GM19043 (cell line): ENCODE measurements at regions not wholly inside any gene's neighbourhood (a gene's known extent, or its start where the extent isn't known, plus 50 kb on each side); places are given as distances from the start of the nearest gene placed in this dataset.
"Not testable (repeated sequence)": the region's sequence is repeated elsewhere in the genome, so short reads cannot be mapped to it uniquely, and the experiment has no call there.

Experiments used
- ATAC-seq: cut with Tn5 transposase; IDR thresholded peaks from one replicate; pipeline ENCODE4 v1.9.1; 2021; ENCODE audit warnings: low read depth; ENCODE audit not compliant: unreplicated experiment

DNA sequence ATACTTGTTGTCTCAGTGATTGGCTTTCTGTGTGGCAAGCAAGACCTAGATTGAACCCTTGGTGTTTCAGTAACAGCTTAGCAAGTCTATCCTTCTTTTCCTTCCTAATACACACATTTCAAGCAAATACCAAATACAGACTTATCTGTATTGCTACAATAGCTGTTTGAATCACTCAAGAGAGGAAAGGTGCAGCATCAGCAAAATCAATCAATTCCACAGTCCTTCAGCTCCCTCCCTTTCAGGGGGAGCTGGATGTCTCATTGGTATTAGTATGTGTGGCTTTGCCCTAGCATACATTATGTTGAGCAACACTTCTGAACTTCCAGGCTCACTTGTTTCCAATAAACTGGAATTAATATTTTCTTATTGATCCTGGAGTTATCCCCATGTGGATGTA, 323.1 kb downstream of the TMX3 start:
- ATAC-seq, result no peak

GRCh38 chr18:68387246-68387645, 327.7 kb downstream of the TMX3 start:
- no peak for ATAC-seq

- ATAC-seq, result not testable (repeated sequence)
These were observed 330.9 kb downstream of the TMX3 start for GRCh38 chr18:68383979-68384378.

- ATAC-seq, result no peak
These were observed 338.0 kb downstream of the TMX3 start for GRCh38 chr18:68376926-68377325.

GRCh38 chr18:68362907-68363306, 352.0 kb downstream of the TMX3 start:
- no peak for ATAC-seq

DNA sequence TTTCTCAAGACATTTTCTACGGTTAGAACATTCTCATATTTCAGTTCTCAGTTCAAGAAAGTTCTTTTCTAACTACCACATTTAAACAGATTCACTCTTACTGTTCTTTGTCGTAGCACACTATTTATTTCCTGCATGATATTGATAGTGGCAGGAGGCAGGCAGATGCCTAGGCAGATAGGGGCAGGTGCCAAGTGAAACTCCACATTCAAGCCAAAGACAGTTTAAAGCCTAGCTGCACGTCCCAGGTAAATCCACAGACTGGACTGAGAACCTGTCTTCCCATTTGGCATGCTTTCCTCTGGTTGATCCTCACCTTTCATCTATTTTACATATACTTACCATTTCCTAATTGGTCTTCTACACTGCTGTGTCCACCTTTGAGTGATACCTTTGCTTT, 359.3 kb downstream of the TMX3 start:
- ATAC-seq, result no peak

DNA sequence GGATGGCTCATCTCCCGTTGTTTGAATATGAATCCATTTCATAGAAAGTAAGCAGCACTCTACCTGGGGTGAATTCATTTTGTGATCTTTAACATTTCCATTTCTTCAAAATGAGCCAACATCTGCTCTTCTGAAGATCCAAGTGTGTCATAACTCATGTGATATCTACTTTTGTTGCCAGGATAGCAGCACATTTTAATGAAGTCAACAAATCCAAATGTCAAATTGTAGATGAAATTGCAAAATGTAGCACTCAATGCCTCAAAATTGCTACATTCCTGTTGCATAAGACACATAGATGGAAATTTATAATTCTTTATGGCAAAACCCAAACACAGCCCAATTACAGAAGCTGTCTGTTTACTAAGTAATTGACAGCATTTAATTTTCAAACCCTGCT, 360.7 kb downstream of the TMX3 start:
- no peak for ATAC-seq

DNA sequence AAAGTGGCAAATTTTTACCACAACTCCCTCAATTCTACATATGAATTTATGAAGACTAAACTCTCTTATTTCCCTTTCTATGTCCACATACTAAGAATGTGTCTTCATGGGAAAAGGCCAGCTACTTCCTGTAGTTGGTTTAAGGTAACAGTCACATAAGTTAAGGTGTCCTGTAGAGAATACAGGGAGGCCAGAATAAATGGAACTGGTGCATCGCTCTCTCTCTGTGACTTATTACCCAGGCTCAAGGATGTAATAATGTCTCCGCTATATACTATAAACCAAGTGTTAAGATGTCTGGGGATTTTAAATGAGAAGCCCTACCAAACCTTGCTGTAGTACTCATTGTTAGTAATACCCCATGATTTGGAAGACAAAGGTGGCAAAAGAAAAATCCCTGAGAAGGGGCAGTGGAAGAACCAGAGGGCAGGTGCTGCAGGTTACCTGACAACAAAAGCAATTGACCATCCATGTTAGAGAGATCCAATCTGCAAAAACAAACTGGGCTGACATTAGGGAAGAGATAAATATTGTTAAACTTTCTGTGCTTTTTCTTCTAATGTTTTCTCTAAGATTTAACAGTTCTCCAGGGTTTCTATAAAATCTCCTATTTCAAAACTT, 372.8 kb downstream of the TMX3 start:
- ATAC-seq, result no peak

GRCh38 chr18:68340606-68341005, 374.3 kb downstream of the TMX3 start:
- ATAC-seq, result no peak

DNA sequence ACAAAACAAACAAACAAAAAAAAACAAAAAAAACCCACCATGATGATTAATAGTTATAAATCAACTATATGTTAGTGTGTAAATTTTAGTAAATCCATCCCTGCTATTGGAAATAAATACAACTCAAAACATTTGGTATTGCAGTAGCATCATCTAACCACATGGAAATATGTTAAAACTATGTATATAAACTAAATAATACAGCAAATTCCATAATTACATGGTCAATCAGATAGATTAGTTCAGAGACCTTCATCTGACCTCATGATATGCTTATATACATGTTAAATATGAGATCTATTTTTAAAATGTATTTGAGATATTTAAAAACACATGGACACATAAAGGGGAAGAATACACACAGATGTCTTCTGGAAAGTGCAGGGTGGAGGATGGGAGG, 384.2 kb downstream of the TMX3 start:
- ATAC-seq, result no peak

DNA sequence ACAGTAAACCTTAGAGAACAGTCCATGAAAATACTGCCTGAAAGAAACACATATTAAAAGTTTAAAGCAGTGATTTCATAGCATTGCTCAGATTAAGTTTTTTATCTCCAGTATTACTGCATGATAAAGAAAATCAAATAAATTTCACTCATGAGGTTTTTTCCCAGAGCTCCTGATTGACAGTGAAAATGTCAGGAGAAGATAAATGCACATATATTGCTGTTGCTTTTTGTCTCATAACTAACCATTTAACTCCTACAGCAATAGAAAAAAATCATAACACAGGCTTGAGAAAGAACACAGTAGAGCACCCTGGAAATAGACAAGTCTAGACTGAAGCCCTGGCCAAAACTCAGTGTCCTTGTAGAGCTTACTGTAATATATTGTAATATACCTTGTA, 391.0 kb downstream of the TMX3 start:
- ATAC-seq, result no peak

DNA sequence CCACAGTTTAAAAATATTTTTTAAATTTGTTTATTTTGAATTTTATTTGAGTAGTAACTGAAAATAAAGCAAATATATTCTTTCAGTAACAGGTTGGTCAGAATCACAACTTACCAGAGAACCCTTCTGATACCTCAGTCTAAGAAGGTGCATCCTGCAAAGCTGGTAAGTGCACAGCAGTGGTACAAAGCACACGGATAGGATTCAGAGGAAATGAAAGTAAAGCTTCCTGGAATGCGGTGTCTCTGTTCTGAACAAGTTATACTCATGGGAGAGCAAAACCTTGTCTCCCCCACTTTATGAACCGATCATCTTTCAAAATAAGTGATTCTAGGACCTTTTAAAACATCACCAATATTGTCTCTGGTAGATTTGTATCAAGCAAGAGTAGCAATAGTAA, 398.3 kb downstream of the TMX3 start:
- no peak for ATAC-seq

DNA sequence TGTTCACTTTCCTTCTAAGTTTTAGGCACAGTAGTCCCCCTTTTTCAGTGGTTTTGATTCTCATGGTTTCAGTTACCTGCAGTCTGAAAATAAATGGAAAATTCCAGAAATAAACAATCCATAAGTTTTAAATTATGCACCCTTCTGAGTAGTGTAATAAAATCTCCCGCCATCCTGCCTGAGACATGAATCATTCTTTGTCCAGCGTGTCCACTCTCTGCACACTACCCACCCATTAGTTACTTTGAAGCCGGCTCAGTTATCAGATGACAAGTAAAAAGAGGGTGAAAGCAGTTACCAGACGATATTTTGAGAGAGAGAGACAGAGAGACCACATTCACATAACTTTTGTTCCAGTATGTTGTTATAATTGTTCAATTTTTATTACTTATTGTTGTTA, 400.5 kb downstream of the TMX3 start:
- ATAC-seq, result no peak

GRCh38 chr18:68301441-68301840, 413.5 kb downstream of the TMX3 start:
- no peak for ATAC-seq

- no peak for ATAC-seq
These were observed 415.0 kb downstream of the TMX3 start for GRCh38 chr18:68299906-68300305.

- no peak for ATAC-seq
These were observed 416.6 kb downstream of the TMX3 start for GRCh38 chr18:68298330-68298729.

GRCh38 chr18:68288408-68288807, 426.5 kb downstream of the TMX3 start:
- no peak for ATAC-seq

DNA sequence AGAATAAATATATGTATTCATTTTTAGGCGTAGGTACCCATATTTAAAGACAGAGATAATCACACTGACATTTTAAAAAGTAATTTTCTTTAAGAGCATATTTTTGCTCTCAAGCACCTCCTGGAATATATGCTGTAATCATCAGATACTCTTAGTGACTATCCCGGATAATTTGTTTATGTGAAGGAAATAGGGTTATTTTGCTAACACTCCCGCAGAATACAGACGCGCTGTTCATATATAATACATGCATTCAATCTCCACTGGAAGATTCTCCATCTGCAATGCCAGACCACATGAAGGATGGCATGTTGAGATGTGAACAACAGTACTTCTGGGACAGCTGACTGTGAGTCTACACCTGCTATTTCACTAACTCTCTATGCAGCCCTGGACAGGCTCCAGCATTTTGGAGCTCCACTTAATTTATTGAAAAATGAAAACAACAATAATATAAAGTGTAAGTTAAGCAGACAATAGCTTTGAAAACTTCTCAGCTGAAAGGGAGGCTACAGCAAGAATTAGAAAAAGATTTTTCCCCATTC, 430.6 kb downstream of the TMX3 start:
- no peak for ATAC-seq

DNA sequence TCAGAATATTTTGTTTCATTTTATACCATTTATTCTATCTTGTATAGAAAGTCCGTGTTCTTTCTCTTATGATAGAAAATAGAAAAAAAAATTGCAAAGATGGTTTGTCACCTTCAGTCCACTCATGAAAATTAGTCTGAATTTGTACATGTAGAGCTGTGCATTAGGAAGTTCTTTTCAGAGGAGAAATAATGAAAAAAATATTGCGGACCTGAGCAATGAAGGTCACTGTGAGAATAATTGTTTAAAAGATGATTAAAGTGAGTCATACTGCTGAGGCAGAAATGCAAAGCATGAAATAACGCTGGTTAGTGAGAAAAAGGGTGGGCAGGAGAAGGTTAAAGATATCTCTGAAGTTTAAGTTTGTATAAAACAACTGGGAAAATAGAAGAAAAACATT, 431.1 kb downstream of the TMX3 start:
- no peak for ATAC-seq

DNA sequence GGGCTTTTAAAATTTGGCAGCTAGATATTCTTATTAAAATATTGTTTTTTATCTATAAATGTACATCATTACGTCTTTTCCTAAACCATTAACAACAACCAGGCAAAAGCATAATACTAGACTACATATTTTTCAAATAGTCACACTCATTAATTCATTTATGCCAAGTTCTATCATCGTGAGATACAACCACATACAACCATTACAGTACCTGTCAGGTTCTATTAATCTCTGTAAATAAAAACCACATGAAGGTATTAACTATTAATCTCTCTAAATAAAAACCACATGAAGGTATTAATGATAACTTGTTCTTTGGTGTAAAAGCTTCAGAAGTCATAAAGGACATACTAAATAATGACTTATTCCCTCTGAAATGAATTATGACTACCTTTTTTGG, 432.7 kb downstream of the TMX3 start:
- no peak for ATAC-seq

GRCh38 chr18:68275616-68276015, 439.3 kb downstream of the TMX3 start:
- no peak for ATAC-seq

DNA sequence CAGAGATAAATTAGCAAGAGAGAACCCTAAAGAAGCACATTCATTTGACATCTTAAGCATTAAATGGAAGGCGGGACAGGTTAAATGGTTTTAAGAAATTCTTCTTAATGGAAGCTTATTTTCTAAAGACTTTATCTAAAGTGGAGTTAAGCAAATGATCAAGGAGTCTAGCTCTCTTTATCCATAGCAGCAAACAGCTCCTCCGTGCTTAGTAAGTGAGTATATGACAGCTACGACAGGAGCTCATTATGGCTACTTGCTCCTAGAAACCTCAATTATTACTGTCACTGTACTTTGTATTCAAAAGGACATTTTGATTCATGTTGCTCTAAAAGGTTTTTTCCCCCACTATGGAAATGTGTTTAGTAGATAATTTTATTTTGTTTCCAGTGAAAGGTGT, 444.9 kb downstream of the TMX3 start:
- ATAC-seq, result no peak

DNA sequence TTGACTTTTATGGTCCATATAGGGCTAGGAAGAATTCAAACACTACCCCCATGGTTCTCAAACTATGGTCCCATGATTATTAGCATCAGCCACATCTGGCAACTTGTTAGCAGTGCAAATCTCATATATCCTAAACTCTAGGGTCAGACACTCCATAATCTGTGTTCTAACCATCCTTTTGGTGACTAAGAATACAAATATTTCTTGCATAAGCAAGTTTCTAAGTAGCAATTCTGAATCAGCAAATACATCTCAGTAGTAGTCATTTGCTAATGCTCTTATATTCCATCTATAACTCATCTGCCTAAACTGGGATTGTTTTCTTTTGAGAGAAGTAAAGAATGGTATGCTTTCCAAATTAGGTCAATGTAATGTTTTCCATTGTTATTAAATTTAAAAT, 447.3 kb downstream of the TMX3 start:
- ATAC-seq, result no peak
